WTC11 (cell line): ENCODE measurements at regions not wholly inside any gene's neighbourhood (a gene's known extent, or its start where the extent isn't known, plus 50 kb on each side); places are given as distances from the start of the nearest gene placed in this dataset.

ENCODE experiments used
- FOXP1 ChIP-seq: sonication (generic); formaldehyde crosslinking; IDR thresholded peaks from 2 replicates; pipeline ENCODE4 v1.8.0; 2022; ENCODE audit warnings: missing genetic modification reagents, mild to moderate bottlenecking, moderate library complexity, borderline replicate concordance
- ZNF416 ChIP-seq: fragments of 250-450 bp; sonication (Bioruptor Pico); IDR thresholded peaks from 2 replicates; pipeline ENCODE4 v1.9.0; 2021; ENCODE audit warnings: mild to moderate bottlenecking, inconsistent platforms
- TF ChIP-seq, protein P1 (sequence below): fragments of 200-600 bp; IDR thresholded peaks from 2 replicates; pipeline ENCODE4 v1.8.0; 2022; ENCODE audit warnings: antibody characterized with exemption

DNA sequence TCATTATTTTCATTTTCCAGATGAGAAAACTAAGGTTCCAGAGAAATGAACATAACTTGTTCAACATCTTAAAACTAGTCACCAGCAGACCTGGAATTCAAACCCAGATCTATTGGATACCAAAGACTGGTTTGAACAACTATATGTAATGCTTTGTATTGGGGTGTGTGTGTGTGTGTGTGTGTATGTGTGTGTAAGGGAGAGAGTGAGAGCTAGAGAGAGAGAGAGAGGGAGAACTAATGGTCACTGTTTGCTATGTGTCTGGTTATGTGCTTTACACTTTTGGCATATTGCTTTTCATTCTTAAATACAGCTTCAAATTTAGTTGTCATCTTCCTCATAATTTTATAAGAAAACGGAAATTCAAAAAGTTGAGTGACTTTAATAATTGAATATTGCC, 134.7 kb upstream of the ZNF217 start:
- no peak for TF ChIP-seq FOXP1 (CRISPR knock-in tag)
- TF ChIP-seq, protein P1, sequence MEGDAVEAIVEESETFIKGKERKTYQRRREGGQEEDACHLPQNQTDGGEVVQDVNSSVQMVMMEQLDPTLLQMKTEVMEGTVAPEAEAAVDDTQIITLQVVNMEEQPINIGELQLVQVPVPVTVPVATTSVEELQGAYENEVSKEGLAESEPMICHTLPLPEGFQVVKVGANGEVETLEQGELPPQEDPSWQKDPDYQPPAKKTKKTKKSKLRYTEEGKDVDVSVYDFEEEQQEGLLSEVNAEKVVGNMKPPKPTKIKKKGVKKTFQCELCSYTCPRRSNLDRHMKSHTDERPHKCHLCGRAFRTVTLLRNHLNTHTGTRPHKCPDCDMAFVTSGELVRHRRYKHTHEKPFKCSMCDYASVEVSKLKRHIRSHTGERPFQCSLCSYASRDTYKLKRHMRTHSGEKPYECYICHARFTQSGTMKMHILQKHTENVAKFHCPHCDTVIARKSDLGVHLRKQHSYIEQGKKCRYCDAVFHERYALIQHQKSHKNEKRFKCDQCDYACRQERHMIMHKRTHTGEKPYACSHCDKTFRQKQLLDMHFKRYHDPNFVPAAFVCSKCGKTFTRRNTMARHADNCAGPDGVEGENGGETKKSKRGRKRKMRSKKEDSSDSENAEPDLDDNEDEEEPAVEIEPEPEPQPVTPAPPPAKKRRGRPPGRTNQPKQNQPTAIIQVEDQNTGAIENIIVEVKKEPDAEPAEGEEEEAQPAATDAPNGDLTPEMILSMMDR, result no peak
- TF ChIP-seq ZNF416 (CRISPR knock-in tag), result no peak
